ENCODE measurements at regions not wholly inside any gene's neighbourhood (a gene's known extent, or its start where the extent isn't known, plus 50 kb on each side); places are given as distances from the start of the nearest gene placed in this dataset.

DNA sequence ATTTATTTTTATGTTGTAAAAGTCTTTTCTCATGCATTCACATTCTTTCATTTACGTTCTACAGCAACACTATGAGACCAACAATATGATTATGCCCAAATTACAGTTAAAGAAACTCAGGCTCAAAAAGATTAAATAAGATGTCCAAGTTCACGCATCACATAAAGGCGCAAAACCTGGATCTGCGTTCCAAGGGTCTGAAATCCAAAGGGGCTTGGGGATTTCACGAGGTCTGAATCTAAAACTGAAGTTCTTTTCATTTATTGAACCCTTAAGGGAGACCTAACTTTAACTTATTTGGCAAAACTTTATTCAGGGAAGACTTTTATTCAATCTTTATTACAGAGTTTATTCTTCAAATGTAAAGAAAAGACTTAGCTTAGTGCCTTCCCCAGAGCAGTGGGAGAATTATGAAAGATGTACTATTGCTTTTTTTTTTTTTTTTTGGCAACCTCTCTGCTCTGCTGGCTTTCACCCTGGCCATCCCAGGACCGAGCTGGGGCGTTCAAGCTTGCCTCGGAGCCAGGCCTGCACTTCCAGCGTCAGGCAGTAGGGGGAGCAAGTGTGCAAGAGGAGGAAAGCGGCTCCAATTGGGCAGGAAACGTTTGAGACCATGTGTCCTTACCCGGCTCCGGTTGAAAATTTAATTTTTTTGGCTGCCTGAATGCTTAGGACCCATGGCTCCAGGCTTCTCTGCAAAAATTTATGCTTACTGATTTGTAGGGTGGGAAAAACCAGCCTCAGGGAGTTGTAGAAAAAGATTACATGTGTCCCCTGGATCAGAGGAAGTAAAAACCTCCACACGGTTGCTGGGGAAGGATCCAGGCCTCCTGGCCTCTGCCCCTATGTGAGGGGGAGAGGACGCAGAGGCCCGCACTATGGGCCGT lies 344.3 kb upstream of the KLF3 start (continued):
- TF ChIP-seq NRL (CRISPR knock-in tag; IDR thresholded peaks at IDR 0.05; ENCODE audit: borderline replicate concordance) (no peak), TBX3 (IDR thresholded peaks at IDR 0.05; ENCODE audit: borderline replicate concordance) (no peak), RARA (CRISPR knock-in tag; IDR thresholded peaks at IDR 0.05) (no peak), MEIS1 (CRISPR knock-in tag; IDR thresholded peaks at IDR 0.05; ENCODE audit: borderline replicate concordance) (no peak), SIN3B (IDR thresholded peaks at IDR 0.05; ENCODE audit: low read length) (no peak), HOXA5 (CRISPR knock-in tag; IDR thresholded peaks at IDR 0.05) (no peak), NFYB (CRISPR knock-in tag; IDR thresholded peaks at IDR 0.05) (no peak), HOXD1 (CRISPR knock-in tag; IDR thresholded peaks at IDR 0.05) (no peak), CENPX (CRISPR knock-in tag; IDR thresholded peaks at IDR 0.05) (no peak), ZC3H4 (CRISPR knock-in tag; IDR thresholded peaks at IDR 0.05; ENCODE audit: borderline replicate concordance) (no peak), ZNF121 (CRISPR knock-in tag; IDR thresholded peaks at IDR 0.05) (no peak)
- TF ChIP-seq, protein P1, sequence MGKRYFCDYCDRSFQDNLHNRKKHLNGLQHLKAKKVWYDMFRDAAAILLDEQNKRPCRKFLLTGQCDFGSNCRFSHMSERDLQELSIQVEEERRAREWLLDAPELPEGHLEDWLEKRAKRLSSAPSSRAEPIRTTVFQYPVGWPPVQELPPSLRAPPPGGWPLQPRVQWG (CRISPR knock-in tag; IDR thresholded peaks at IDR 0.05; ENCODE audit: borderline replicate concordance, low read depth) = no peak
- TF ChIP-seq, protein P2, sequence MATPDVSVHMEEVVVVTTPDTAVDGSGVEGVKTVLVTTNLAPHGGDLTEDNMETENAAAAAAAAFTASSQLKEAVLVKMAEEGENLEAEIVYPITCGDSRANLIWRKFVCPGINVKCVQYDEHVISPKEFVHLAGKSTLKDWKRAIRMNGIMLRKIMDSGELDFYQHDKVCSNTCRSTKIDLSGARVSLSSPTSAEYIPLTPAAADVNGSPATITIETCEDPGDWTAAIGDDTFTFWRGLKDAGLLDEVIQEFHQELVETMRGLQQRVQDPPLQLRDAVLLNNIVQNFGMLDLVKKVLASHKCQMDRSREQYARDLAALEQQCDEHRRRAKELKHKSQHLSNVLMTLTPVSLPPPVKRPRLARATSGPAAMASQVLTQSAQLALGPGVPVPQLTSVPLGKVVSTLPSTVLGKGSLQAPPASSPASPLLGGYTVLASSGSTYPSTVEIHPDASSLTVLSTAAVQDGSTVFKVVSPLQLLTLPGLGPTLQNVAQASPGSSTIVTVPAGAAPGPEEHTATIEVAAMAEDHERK (CRISPR knock-in tag; IDR thresholded peaks at IDR 0.05; ENCODE audit: low read depth) = no peak
- TF ChIP-seq, protein P3, sequence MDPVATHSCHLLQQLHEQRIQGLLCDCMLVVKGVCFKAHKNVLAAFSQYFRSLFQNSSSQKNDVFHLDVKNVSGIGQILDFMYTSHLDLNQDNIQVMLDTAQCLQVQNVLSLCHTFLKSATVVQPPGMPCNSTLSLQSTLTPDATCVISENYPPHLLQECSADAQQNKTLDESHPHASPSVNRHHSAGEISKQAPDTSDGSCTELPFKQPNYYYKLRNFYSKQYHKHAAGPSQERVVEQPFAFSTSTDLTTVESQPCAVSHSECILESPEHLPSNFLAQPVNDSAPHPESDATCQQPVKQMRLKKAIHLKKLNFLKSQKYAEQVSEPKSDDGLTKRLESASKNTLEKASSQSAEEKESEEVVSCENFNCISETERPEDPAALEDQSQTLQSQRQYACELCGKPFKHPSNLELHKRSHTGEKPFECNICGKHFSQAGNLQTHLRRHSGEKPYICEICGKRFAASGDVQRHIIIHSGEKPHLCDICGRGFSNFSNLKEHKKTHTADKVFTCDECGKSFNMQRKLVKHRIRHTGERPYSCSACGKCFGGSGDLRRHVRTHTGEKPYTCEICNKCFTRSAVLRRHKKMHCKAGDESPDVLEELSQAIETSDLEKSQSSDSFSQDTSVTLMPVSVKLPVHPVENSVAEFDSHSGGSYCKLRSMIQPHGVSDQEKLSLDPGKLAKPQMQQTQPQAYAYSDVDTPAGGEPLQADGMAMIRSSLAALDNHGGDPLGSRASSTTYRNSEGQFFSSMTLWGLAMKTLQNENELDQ (CRISPR knock-in tag; IDR thresholded peaks at IDR 0.05; ENCODE audit: borderline replicate concordance) = no peak
- TF ChIP-seq, protein P4, sequence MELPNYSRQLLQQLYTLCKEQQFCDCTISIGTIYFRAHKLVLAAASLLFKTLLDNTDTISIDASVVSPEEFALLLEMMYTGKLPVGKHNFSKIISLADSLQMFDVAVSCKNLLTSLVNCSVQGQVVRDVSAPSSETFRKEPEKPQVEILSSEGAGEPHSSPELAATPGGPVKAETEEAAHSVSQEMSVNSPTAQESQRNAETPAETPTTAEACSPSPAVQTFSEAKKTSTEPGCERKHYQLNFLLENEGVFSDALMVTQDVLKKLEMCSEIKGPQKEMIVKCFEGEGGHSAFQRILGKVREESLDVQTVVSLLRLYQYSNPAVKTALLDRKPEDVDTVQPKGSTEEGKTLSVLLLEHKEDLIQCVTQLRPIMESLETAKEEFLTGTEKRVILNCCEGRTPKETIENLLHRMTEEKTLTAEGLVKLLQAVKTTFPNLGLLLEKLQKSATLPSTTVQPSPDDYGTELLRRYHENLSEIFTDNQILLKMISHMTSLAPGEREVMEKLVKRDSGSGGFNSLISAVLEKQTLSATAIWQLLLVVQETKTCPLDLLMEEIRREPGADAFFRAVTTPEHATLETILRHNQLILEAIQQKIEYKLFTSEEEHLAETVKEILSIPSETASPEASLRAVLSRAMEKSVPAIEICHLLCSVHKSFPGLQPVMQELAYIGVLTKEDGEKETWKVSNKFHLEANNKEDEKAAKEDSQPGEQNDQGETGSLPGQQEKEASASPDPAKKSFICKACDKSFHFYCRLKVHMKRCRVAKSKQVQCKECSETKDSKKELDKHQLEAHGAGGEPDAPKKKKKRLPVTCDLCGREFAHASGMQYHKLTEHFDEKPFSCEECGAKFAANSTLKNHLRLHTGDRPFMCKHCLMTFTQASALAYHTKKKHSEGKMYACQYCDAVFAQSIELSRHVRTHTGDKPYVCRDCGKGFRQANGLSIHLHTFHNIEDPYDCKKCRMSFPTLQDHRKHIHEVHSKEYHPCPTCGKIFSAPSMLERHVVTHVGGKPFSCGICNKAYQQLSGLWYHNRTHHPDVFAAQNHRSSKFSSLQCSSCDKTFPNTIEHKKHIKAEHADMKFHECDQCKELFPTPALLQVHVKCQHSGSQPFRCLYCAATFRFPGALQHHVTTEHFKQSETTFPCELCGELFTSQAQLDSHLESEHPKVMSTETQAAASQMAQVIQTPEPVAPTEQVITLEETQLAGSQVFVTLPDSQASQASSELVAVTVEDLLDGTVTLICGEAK (IDR thresholded peaks at IDR 0.05) = no peak
- TF ChIP-seq, protein P4 (CRISPR knock-in tag; IDR thresholded peaks at IDR 0.05) = no peak
